Neural cell (in vitro differentiated cells): ENCODE measurements at regions not wholly inside any gene's neighbourhood (a gene's known extent, or its start where the extent isn't known, plus 50 kb on each side); places are given as distances from the start of the nearest gene placed in this dataset.

ENCODE experiments used
- RAD21 ChIP-seq: fragments of 450-650 bp; conservative IDR thresholded peaks from 2 replicates; pipeline ENCODE4 v1.6.1; 2014; ENCODE audit warnings: antibody characterized with exemption, mild to moderate bottlenecking, moderate library complexity
- TF ChIP-seq, protein P1 (sequence below): fragments of 450-650 bp; IDR thresholded peaks from 2 replicates; pipeline ENCODE4 v1.5.1; 2014; ENCODE audit warnings: antibody characterized with exemption, mild to moderate bottlenecking, moderate library complexity; ENCODE audit not compliant: poor library complexity, severe bottlenecking

DNA sequence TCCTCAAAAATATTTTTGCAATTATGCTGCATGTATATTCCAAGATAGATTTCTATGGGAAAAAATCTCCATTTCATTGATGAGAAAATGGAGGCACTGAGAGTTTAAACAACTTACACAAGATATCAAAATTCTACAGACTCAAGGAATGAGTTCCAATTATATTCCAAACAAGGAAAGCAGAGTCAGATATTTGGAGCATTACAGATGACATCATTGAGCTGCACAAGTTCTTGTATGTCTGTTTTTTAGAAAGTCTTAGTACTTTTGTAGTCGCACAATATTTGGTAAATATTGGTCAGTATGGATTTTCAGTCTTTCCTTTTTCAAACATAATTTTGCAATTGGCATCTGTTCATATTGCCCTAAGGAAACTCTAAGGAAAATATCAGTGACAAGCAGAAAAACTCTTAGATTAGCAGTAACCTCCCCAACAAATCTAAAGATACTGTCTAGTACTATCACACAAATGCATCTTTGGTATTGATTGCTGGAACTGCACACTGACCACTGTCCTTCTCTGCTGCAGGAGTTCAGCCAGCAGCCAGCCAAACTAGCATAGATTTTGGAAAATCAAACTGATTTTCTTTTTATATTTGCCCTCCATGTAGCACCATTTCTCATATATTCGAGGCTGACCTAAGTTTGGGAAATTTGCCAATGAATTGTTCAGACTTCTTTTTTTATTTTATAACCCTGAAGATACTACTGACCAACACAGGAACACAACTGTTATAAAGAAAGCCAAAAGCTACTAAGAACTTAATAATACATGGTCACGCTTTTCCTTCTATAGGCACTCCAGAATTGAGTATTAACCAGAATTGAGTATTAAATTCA lies 51.7 kb upstream of the TBX18 start:
- TF ChIP-seq, protein P1, sequence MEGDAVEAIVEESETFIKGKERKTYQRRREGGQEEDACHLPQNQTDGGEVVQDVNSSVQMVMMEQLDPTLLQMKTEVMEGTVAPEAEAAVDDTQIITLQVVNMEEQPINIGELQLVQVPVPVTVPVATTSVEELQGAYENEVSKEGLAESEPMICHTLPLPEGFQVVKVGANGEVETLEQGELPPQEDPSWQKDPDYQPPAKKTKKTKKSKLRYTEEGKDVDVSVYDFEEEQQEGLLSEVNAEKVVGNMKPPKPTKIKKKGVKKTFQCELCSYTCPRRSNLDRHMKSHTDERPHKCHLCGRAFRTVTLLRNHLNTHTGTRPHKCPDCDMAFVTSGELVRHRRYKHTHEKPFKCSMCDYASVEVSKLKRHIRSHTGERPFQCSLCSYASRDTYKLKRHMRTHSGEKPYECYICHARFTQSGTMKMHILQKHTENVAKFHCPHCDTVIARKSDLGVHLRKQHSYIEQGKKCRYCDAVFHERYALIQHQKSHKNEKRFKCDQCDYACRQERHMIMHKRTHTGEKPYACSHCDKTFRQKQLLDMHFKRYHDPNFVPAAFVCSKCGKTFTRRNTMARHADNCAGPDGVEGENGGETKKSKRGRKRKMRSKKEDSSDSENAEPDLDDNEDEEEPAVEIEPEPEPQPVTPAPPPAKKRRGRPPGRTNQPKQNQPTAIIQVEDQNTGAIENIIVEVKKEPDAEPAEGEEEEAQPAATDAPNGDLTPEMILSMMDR, result no peak
- no peak for TF ChIP-seq RAD21
